IMR-90 (cell line): ENCODE measurements at regions not wholly inside any gene's neighbourhood (a gene's known extent, or its start where the extent isn't known, plus 50 kb on each side); places are given as distances from the start of the nearest gene placed in this dataset.

Experiments
- CTCF ChIP-seq: conservative IDR thresholded peaks from 2 replicates; pipeline ENCODE4 v1.5.1; 2012; ENCODE audit warnings: mild to moderate bottlenecking, low read depth, low read length, improper control_type of control experiment
- FOS ChIP-seq: fragments of 150-350 bp; IDR thresholded peaks from 2 replicates; pipeline ENCODE4 v1.6.1; 2016; ENCODE audit warnings: low read depth, low read length
- POLR2A ChIP-seq: IDR thresholded peaks from 2 replicates; pipeline ENCODE4 v1.6.1; 2012; ENCODE audit warnings: mild to moderate bottlenecking, low read depth, low read length
- RAD21 ChIP-seq: IDR thresholded peaks from 2 replicates; pipeline ENCODE4 v1.6.1; 2012; ENCODE audit warnings: low read length, improper control_type of control experiment
- RCOR1 ChIP-seq: IDR thresholded peaks from 2 replicates; pipeline ENCODE4 v1.6.1; 2012; ENCODE audit warnings: mild to moderate bottlenecking, low read length, improper control_type of control experiment; ENCODE audit not compliant: insufficient replicate concordance
- USF2 ChIP-seq: fragments of 150-350 bp; IDR thresholded peaks from 2 replicates; pipeline ENCODE4 v1.6.1; 2017; ENCODE audit warnings: mild to moderate bottlenecking, antibody characterized with exemption, low read length, low read depth

GRCh38 chr9:7944572-7944971, 145.0 kb upstream of the DMAC1 start:
- TF ChIP-seq RAD21: no peak
- TF ChIP-seq CTCF: no peak
- TF ChIP-seq POLR2A: no peak
- TF ChIP-seq USF2: no peak
- no peak for TF ChIP-seq RCOR1
- no peak for TF ChIP-seq FOS
